Sigmoid colon (tissue), 6 donors: ENCODE measurements at regions not wholly inside any gene's neighbourhood (a gene's known extent, or its start where the extent isn't known, plus 50 kb on each side); places are given as distances from the start of the nearest gene placed in this dataset.

Source experiments
- DNase-seq: peaks from one replicate; pipeline ENCODE4 v3.0.0-alpha.2; 2019
- H3K27ac ChIP-seq, 4 donors: fragments of 200-600 bp; sonication (generic); one replicate each; pipeline ENCODE4 v1.5.1; 2016 to 2019; ENCODE audit warnings: mild to moderate bottlenecking in 1 of 4
- H3K27me3 ChIP-seq, 3 donors: fragments of 200-600 bp; sonication (generic); one replicate each; pipeline ENCODE4 v1.5.1; 2019; ENCODE audit warnings: mild to moderate bottlenecking in 1 of 3
- H3K36me3 ChIP-seq, 4 donors: fragments of 200-600 bp; sonication (generic); one replicate each; pipeline ENCODE4 v1.5.1; 2016 to 2019
- H3K4me1 ChIP-seq, 4 donors: fragments of 200-600 bp; sonication (generic); one replicate each; pipeline ENCODE4 v1.5.1; 2017 to 2019
- H3K4me3 ChIP-seq, 4 donors: fragments of 200-600 bp; sonication (generic); one replicate each; pipeline ENCODE4 v1.5.1; 2017 to 2019; ENCODE audit warnings: mild to moderate bottlenecking in 2 of 4, moderate library complexity in 1 of 4
- H3K9me3 ChIP-seq, 4 donors: fragments of 200-600 bp in 3 of 4; sonication (generic) in 3 of 4; one replicate each; pipeline versions ENCODE4 v1.5.1 to v1.6.1; 2013 to 2019
- EP300 ChIP-seq, 4 donors: sonication (generic); formaldehyde crosslinking; IDR thresholded peaks; one replicate each; pipeline ENCODE4 v1.6.1; 2017; ENCODE audit warnings: antibody characterized with exemption in 4 of 4
- POLR2A ChIP-seq, 2 donors: fragments of 450-650 bp; IDR thresholded peaks; one replicate each; pipeline ENCODE4 v1.6.1; 2016; ENCODE audit warnings: antibody characterized with exemption in 2 of 2, mild to moderate bottlenecking in 2 of 2, moderate library complexity in 2 of 2
- POLR2AphosphoS5 ChIP-seq, 4 donors: sonication (generic); formaldehyde crosslinking; IDR thresholded peaks; one replicate each; pipeline ENCODE4 v1.6.1; 2017; ENCODE audit warnings: antibody characterized with exemption in 4 of 4
- WGBS, 2 donors: extraction: QIAGEN DNeasy Blood & Tissue Kit; methylation state at CpG; one replicate each; pipeline ENCODE4 v1.1.7; 2013; 5-methylcytosine and 5-hydroxymethylcytosine counted together
- intact Hi-C: fragments of 100-400 bp; cut with DNase I; formaldehyde crosslinking; loops from one replicate; pipeline ENCODE4 v1.15.1; 2023
- TF ChIP-seq, protein P1 (sequence below), 4 experiments: fragments of 450-650 bp in 3 of 4; fragments of 200-600 bp in 1 of 4; IDR thresholded peaks; one replicate each; pipeline ENCODE4 v1.5.1; 2016 to 2019; ENCODE audit warnings: antibody characterized with exemption in 4 of 4, mild to moderate bottlenecking in 3 of 4, moderate library complexity in 2 of 4
- donor health status: healthy with polysubstance abuse.
- donor health status: healthy.

DNA sequence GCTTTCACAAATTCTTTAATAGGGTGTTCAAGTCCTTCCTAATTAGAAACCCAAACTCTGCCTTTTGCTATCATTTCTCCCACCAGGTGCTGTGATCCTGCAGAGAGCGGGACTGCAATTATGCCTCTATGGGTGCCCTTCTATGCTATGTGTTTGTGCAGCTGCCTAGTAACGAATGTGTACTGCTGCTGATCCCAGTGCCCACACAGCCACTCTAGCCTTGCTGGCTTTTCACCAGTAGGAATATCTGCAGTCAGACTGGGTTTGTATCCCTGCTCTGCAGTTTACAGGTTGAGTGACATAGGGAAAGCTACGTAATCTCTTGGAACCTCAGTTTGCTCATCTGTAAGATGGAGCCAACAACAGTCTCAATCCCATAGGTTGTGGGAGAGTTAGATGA, 179.6 kb upstream of the IRX3 start:
- no peak overlapping the region for H3K27ac ChIP-seq
- DNase-seq = no peak
- H3K4me1 ChIP-seq = no peaks in the 10 kb centered on the region
- no peaks in the 10 kb centered on the region for H3K27me3 ChIP-seq
- intact Hi-C loops = no loop called here
- 88 to 93% methylated on average over 3 of the region's 3 CpGs for WGBS, 2 donors
- TF ChIP-seq POLR2AphosphoS5 (IDR thresholded peaks at IDR 0.05) = no peak
- no peak for TF ChIP-seq POLR2A (IDR thresholded peaks at IDR 0.05)
- TF ChIP-seq, protein P1, sequence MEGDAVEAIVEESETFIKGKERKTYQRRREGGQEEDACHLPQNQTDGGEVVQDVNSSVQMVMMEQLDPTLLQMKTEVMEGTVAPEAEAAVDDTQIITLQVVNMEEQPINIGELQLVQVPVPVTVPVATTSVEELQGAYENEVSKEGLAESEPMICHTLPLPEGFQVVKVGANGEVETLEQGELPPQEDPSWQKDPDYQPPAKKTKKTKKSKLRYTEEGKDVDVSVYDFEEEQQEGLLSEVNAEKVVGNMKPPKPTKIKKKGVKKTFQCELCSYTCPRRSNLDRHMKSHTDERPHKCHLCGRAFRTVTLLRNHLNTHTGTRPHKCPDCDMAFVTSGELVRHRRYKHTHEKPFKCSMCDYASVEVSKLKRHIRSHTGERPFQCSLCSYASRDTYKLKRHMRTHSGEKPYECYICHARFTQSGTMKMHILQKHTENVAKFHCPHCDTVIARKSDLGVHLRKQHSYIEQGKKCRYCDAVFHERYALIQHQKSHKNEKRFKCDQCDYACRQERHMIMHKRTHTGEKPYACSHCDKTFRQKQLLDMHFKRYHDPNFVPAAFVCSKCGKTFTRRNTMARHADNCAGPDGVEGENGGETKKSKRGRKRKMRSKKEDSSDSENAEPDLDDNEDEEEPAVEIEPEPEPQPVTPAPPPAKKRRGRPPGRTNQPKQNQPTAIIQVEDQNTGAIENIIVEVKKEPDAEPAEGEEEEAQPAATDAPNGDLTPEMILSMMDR (IDR thresholded peaks at IDR 0.05) = no peak
- TF ChIP-seq EP300 (IDR thresholded peaks at IDR 0.05) = no peak
- no peaks in the 10 kb centered on the region for H3K36me3 ChIP-seq
- H3K4me3 ChIP-seq = no peak overlapping the region
- H3K9me3 ChIP-seq = peaks cover 0 to 5% (median 1%) of the 10 kb centered on the region in 4 donors

DNA sequence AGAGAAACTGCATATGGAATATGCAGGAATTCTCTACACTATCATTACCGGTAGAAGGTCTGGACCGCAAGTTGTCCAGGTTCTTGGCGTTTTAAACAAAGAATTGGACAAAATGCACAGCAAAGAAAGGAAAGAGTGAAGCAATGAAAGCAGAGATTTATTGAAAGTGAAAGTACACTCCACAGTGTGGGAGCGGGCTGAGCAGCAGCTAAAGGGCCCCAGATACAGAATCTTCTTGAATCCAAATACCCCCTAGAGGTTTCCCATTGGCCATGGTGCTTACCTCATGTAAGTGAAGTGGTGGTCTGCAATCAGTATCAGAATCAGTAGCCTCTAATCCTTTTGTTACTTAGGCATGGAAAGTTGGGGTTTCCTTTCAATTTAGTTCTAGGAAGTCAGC, 178.5 kb upstream of the IRX3 start:
- peaks cover 0 to 10% (median 0%) of the 10 kb centered on the region in 3 donors for H3K27me3 ChIP-seq
- intact Hi-C loops = no loop called here
- no peaks in the 10 kb centered on the region for H3K4me1 ChIP-seq
- DNase-seq = no peak
- H3K4me3 ChIP-seq = no peak overlapping the region
- WGBS, 2 donors = 93% methylated on average over 4 of the region's 4 CpGs
- H3K9me3 ChIP-seq = peaks cover 0 to 5% (median 1%) of the 10 kb centered on the region in 4 donors
- no peak overlapping the region for H3K27ac ChIP-seq
- no peaks in the 10 kb centered on the region for H3K36me3 ChIP-seq
- TF ChIP-seq POLR2A (IDR thresholded peaks at IDR 0.05) (no peak), EP300 (IDR thresholded peaks at IDR 0.05) (no peak), POLR2AphosphoS5 (IDR thresholded peaks at IDR 0.05) (no peak)
- TF ChIP-seq, protein P1 (IDR thresholded peaks at IDR 0.05) = no peak

DNA sequence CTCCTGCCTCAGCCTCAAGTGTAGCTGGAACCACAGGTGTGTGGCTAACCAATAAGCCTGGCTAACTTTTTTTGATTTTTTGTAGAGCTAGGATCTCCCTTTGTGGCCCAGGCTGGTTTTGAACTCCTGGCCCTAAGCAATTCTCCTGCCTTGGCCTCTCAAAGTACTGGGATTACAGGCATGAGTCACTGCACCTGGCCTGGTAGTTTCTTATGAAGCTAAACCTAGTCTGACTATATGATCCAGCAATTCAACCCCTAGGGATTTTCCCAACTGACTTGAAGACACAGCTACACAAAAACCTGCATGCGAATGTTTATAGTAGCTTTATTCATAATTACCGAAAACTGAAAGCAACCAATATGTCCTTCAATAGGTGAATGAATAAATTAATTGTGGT, 176.2 kb upstream of the IRX3 start:
- intact Hi-C loops = no loop called here
- 95 to 96% methylated on average over 2 of the region's 2 CpGs for WGBS, 2 donors
- H3K36me3 ChIP-seq = no peaks in the 10 kb centered on the region

DNA sequence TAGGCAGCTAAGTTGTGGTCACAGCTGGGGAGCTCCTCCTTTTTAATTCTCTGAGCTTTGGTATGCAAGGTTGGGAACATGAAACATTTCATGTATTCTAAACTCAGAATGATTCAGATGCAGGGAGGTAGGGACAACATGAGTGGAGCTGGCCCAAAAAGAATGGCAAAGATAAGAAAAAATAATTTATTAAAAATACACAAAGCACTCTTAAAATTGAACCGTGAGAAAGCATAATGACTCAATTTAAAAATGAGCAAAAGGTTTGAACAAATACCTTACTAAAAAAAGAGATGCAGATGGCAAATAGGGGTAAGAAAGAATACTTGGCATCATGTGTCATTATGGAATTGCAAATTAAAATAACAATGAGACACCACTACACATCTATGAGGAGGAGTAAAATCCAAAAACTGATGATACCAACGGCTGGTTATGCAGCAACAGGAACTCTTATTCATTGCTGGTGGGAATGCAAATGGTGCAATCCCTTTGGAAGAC, 175.6 kb upstream of the IRX3 start:
- Histone ChIP-seq H3K4me3 (no peak overlapping the region), H3K36me3 (no peaks in the 10 kb centered on the region), H3K27me3 (peaks cover 0 to 28% (median 0%) of the 10 kb centered on the region in 3 donors), H3K9me3 (peaks cover 0 to 5% (median 1%) of the 10 kb centered on the region in 4 donors), H3K4me1 (no peaks in the 10 kb centered on the region), H3K27ac (no peak overlapping the region)
- intact Hi-C loops = no loop called here
- no peak for DNase-seq
- WGBS, 2 donors = 80 to 82% methylated on average over 2 of the region's 2 CpGs
- TF ChIP-seq POLR2A (IDR thresholded peaks at IDR 0.05) = no peak
- TF ChIP-seq, protein P1 (IDR thresholded peaks at IDR 0.05) = no peak
- no peak for TF ChIP-seq EP300 (IDR thresholded peaks at IDR 0.05)
- TF ChIP-seq POLR2AphosphoS5 (IDR thresholded peaks at IDR 0.05) = no peak

More for the DNA sequence above, 176.2 kb upstream of the IRX3 start:
- Histone ChIP-seq H3K27ac (no peak overlapping the region), H3K27me3 (peaks cover 0 to 24% (median 0%) of the 10 kb centered on the region in 3 donors), H3K4me1 (no peaks in the 10 kb centered on the region), H3K9me3 (peaks cover 0 to 5% (median 1%) of the 10 kb centered on the region in 4 donors), H3K4me3 (no peak overlapping the region)
- DNase-seq = no peak
- TF ChIP-seq EP300 (IDR thresholded peaks at IDR 0.05) = no peak
- TF ChIP-seq POLR2A (IDR thresholded peaks at IDR 0.05) = no peak
- TF ChIP-seq, protein P1 (IDR thresholded peaks at IDR 0.05) = no peak
- no peak for TF ChIP-seq POLR2AphosphoS5 (IDR thresholded peaks at IDR 0.05)
